GM12864 (cell line): ENCODE measurements at regions not wholly inside any gene's neighbourhood (a gene's known extent, or its start where the extent isn't known, plus 50 kb on each side); places are given as distances from the start of the nearest gene placed in this dataset.
"Not testable (repeated sequence)": the region's sequence is repeated elsewhere in the genome, so short reads cannot be mapped to it uniquely, and the experiment has no call there.

ENCODE experiments used
- DNase-seq: peaks from one replicate; pipeline ENCODE4 v3.0.0-alpha.2; 2011; ENCODE audit warnings: low read depth
- H3K4me3 ChIP-seq: 2 replicates; pipeline ENCODE4 v1.5.1; 2011; ENCODE audit warnings: mild to moderate bottlenecking, low read depth, low read length, control low read depth
- TF ChIP-seq, protein P1 (sequence below): IDR thresholded peaks from 2 replicates; pipeline ENCODE4 v1.5.1; 2011; ENCODE audit warnings: low read depth, mild to moderate bottlenecking, moderate library complexity, low read length, control low read depth, inconsistent platforms; ENCODE audit errors: missing control alignments

DNA sequence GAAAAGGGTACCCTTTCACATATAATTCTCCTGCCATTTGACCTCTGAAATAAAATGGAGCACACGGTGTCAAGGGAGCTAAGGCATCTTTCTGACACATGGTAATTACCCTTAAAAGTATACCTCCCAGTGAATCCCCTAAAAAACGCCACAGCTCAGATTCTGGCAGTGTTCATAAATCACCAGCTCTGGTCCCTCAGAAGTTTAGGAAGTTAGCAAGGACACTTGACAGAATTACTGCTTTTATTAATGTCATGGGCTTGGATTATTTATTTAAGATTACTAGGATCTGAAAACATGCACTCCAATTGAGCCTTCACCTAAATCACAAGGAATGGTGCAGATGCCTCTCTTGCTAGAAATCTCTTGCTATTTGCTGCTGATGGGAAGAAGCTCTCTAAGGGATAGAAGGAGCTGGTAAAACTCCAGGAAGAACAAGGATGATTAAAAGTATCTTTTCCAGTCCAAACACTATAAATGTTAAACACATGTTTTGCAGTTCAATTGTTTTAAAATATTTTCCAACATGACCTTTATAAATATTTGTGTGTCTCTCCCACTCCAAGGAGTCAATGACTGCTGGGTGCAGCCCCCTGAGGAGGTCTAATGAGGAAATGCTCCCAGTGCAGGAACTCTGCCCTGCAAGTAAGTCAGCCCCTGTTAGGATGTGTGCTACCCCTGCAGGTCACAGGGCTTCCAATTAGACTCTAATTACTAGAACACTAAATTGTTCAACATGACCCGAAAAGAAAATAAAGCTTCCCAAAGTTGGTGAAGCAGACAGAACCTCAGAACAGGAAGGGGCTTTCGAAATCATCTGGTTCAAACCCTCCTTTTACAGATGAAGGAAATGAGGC, 230.3 kb downstream of the TFAP2A start:
- H3K4me3 ChIP-seq: no peak overlapping the region
- DNase-seq: no peak
- TF ChIP-seq, protein P1, sequence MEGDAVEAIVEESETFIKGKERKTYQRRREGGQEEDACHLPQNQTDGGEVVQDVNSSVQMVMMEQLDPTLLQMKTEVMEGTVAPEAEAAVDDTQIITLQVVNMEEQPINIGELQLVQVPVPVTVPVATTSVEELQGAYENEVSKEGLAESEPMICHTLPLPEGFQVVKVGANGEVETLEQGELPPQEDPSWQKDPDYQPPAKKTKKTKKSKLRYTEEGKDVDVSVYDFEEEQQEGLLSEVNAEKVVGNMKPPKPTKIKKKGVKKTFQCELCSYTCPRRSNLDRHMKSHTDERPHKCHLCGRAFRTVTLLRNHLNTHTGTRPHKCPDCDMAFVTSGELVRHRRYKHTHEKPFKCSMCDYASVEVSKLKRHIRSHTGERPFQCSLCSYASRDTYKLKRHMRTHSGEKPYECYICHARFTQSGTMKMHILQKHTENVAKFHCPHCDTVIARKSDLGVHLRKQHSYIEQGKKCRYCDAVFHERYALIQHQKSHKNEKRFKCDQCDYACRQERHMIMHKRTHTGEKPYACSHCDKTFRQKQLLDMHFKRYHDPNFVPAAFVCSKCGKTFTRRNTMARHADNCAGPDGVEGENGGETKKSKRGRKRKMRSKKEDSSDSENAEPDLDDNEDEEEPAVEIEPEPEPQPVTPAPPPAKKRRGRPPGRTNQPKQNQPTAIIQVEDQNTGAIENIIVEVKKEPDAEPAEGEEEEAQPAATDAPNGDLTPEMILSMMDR: no peak

DNA sequence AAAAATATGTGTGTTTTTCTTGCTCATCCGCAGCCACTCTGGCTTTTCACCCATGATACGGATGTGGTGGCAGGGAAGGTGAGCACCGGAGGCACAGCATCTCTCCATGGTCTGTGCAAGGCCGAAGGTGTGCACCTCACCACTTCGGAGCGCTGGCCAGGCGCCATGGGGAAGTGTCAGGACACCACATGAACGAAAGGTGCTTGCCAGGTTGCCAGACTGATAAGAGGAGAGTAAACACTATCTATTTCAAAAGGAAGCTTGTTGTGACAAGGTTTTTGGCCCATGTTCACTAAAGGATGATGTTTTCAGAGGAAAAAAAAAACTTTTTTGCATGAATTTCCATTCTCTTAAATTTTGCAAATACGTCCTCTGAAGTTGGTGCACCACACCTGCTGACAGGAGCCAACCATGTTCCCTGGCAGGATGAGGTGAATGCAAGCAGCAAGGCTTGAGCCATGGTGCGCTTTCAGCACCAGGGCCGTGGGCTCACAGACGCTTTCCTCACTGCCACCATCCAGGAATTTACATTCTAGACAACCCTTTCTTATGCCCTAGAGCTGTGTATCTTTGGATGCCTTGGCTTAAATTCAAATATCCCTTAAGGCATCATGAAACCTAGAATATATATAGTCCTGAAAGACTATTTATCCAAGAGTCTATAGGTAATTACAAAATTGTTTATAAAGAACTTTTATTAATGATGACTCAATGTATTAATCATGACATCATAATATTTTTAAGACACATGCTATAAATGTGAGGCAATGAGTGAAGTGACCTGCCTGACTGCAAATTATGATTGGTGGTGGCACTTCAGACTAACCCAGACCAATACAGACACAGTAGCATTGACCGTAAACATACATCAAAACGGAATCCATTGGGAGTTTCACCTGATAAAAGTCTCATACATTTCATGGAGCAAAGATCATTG, 234.5 kb downstream of the TFAP2A start:
- TF ChIP-seq, protein P1: no peak
- no peak for DNase-seq
- H3K4me3 ChIP-seq: no peak overlapping the region

DNA sequence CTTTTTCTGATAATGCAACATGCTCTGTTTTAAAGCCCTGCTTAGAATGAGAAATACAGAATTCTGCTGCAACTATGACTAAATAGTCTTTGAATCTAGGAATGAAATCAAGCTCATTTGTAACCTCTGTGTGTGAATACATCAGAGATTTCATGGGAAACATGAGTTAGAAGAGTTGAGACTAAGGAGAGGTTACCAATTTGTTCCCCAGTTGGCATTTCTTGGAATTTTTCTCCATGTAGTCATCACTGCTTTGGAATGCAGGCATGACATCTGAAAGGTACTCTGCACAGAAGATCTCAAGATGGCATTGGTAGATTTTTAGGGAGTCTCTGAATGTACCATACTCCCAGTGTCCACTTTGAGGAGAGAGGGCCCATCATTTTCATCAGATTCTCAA, 237.2 kb downstream of the TFAP2A start:
- no peak overlapping the region for H3K4me3 ChIP-seq
- no peak for DNase-seq
- TF ChIP-seq, protein P1: no peak

DNA sequence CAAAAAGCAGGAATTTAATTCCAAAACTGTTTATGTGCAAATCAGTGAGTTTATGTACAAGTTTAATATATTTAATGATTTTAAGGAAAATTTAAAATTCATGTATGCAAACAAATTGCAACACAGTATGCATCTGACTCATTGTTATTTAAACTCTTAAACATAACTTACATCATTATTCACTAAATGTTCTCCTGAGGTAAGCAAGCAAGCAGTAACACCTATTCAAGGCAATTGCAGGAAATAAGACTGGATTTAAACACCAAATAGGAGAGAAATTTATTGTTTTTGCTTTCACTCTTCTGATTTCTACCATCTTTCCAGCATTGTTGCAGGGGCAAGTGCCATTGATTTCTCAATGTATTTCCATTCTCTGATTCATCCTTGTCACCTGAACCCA, 239.5 kb downstream of the TFAP2A start:
- no peak overlapping the region for H3K4me3 ChIP-seq
- no peak for DNase-seq
- TF ChIP-seq, protein P1: no peak

DNA sequence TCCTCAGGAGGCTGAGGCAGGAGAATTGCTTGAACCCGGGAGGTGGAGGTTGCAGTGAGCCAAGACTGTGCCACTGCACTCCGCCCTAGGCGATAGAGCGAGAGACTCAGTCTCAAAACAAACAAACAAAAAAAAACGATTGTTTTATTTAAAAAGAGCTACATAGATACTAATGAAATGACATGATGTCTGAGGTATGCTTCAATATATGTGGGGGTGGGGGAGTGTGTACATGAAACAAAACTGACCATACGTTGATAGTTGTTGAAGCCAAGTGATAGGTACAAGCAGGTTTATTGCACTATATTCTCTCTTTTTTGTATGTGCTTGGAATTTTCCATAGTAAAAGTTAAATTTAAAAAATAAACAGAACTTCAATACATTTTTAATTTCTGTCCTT, 240.1 kb downstream of the TFAP2A start:
- TF ChIP-seq, protein P1: no peak
- no peak overlapping the region for H3K4me3 ChIP-seq
- DNase-seq: no peak

DNA sequence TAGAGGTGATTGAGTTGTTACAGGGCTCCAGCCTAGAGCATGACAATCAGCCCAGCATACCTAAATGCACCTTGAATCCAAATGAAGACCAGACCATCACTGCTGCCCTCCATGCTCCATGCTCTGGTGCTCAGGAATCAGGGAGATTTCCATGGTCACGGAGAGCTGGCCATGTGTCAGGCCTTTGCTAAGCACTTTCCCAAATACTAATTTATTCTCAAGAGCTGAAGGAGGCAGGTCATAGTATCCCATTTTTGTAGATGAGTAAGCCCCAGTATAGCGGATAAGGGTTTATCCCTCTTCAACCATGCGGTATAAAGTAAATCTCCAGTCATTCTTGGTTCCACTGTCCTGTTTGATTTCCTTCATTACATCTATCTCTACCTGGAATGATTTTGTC, 240.8 kb downstream of the TFAP2A start:
- DNase-seq: no peak
- H3K4me3 ChIP-seq: no peak overlapping the region
- TF ChIP-seq, protein P1: no peak

DNA sequence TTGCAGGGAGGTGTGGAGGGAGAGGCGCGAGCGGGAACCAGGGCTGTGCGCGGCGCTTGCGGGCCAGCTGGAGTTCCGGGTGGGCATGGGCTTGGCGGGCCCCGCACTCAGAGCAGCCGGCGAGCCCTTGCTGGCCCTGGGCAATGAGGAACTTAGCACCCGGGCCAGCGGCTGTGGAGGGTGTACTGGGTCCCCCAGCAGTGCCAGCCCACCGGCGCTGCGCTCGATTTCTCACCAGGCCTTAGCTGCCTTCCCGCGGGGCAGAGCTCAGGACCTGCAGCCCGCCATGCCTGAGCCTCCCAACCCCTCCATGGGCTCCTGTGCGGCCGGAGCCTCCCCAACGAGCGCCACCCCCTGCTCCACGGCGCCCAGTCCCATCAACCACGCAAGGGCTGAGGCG, 243.2 kb downstream of the TFAP2A start:
- not testable (repeated sequence) for H3K4me3 ChIP-seq, DNase-seq
